BE2C (cell line): ENCODE measurements at regions not wholly inside any gene's neighbourhood (a gene's known extent, or its start where the extent isn't known, plus 50 kb on each side); places are given as distances from the start of the nearest gene placed in this dataset.
A peak's percentile ranks its signal among the peaks of the same experiment; 100 is the strongest.

Source experiments
- DNase-seq: peaks from one replicate; pipeline ENCODE4 v3.0.0-alpha.2; 2020
- H3K27me3 ChIP-seq: fragments of 250-450 bp; sonication (Bioruptor Pico); 2 replicates; pipeline ENCODE4 v1.5.1; 2020; ENCODE audit warnings: mild to moderate bottlenecking
- H3K36me3 ChIP-seq: fragments of 250-450 bp; sonication (Bioruptor Pico); 2 replicates; pipeline ENCODE4 v1.5.1; 2020; ENCODE audit warnings: mild to moderate bottlenecking
- H3K4me1 ChIP-seq: fragments of 250-450 bp; sonication (Bioruptor Pico); 2 replicates; pipeline ENCODE4 v1.5.1; 2020
- H3K4me3 ChIP-seq: 2 replicates; pipeline ENCODE4 v1.5.1; 2011; ENCODE audit warnings: low read depth, low read length
- H3K9me3 ChIP-seq: fragments of 250-450 bp; sonication (Bioruptor Pico); 2 replicates; pipeline ENCODE4 v1.5.1; 2020
- CTCF ChIP-seq: IDR thresholded peaks from 2 replicates; pipeline ENCODE4 v1.5.1; 2012; ENCODE audit warnings: mild to moderate bottlenecking, low read depth, low read length

- no peaks in the 10 kb centered on the region for H3K27me3 ChIP-seq
- no peak overlapping the region for H3K4me3 ChIP-seq
- no peak for TF ChIP-seq CTCF
- no peaks in the 10 kb centered on the region for H3K4me1 ChIP-seq
- no peaks in the 10 kb centered on the region for H3K36me3 ChIP-seq
- H3K9me3 ChIP-seq: no peaks in the 10 kb centered on the region
- DNase-seq: no peak
Observed at GRCh38 chr4:169818063-169818679, 60.4 kb upstream of the HPF1 start.

- TF ChIP-seq CTCF: no peak
- H3K9me3 ChIP-seq: no peaks in the 10 kb centered on the region
- no peak for DNase-seq
- H3K27me3 ChIP-seq: no peaks in the 10 kb centered on the region
- no peaks in the 10 kb centered on the region for H3K36me3 ChIP-seq
- no peak overlapping the region for H3K4me3 ChIP-seq
- H3K4me1 ChIP-seq: no peaks in the 10 kb centered on the region
Observed at GRCh38 chr4:169815606-169816005, 57.9 kb upstream of the HPF1 start.

- H3K4me3 ChIP-seq: no peak overlapping the region
- no peaks in the 10 kb centered on the region for H3K27me3 ChIP-seq
- H3K9me3 ChIP-seq: no peaks in the 10 kb centered on the region
- no peak for DNase-seq
- H3K4me1 ChIP-seq: peaks cover 4% of the 10 kb centered on the region
- no peaks in the 10 kb centered on the region for H3K36me3 ChIP-seq
- no peak for TF ChIP-seq CTCF
Observed at GRCh38 chr4:169811476-169811875, 53.7 kb upstream of the HPF1 start.

GRCh38 chr4:169810325-169811323 lies 52.9 kb upstream of the HPF1 start:
- H3K36me3 ChIP-seq: no peaks in the 10 kb centered on the region
- peaks cover 4% of the 10 kb centered on the region for H3K4me1 ChIP-seq
- no peak overlapping the region for H3K4me3 ChIP-seq
- TF ChIP-seq CTCF: peak; percentile 88
- no peaks in the 10 kb centered on the region for H3K27me3 ChIP-seq
- no peaks in the 10 kb centered on the region for H3K9me3 ChIP-seq
- DNase-seq: peak; percentile 54

- TF ChIP-seq CTCF: no peak
- DNase-seq: no peak
- Histone ChIP-seq H3K4me3 (no peak overlapping the region), H3K9me3 (no peaks in the 10 kb centered on the region), H3K4me1 (peaks cover 4% of the 10 kb centered on the region), H3K36me3 (no peaks in the 10 kb centered on the region), H3K27me3 (no peaks in the 10 kb centered on the region)
Observed at GRCh38 chr4:169807934-169808509, 50.3 kb upstream of the HPF1 start.
